NCI-H774 (cell line): ENCODE measurements at regions not wholly inside any gene's neighbourhood (a gene's known extent, or its start where the extent isn't known, plus 50 kb on each side); places are given as distances from the start of the nearest gene placed in this dataset.

Experiments
- DNase-seq: peaks from one replicate; lab custom pipeline; 2025; lab: John Stamatoyannopoulos, UW

DNA sequence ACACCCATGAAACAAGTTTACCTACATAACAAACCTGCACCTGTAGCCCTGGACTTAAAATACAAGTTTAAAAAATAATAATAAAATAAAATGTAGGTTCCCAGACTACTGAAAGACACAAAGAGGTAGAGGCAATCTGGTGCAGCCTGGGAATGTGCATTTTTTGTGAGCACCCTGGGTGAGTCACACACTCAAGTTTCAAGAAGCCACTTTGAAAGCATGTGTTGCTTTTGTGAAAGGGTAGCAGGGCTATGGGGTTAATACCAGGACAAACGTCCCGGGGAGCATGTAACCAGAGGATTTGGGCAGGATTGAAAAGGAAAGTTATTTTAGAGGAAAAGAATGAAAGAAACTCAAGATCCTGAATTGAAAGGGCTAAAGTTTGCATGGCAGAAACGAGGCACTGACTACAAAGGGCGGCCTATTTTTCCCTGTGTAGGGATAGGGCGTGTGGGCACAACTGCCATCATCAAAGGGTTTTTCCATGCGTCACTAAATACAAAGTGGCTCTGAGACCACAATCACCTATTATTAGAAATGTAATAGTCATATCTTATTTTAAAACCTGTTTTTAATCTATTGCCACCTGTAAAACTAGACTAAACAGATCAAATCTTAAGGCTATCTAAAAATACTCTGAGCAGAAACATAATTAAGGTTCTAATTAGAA, 314.9 kb downstream of the COG6 start:
- DNase-seq = no peak

DNA sequence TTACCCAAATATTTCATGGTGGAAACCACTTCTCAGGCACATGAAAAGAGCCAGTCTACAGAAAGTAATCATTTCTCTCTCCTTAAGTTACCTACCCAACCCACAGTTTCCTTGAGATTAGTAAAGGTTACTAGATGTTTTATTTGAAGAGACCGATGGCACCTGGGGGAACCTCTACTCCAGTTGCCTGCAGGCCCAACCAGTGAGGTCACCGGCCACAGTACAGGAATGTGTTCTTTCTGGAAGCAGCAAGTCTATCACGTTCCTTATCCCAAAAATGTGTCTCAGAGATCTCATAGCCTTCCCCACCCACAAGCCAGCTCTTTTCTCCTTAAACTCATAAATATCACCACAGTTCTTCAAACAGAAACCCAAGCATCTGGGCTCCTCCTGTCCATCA, 316.1 kb downstream of the COG6 start:
- DNase-seq = no peak

GRCh38 chr13:39976481-39976880, 321.0 kb downstream of the COG6 start:
- no peak for DNase-seq

- DNase-seq = no peak
Measured at GRCh38 chr13:39981056-39981455, 325.6 kb downstream of the COG6 start.

DNA sequence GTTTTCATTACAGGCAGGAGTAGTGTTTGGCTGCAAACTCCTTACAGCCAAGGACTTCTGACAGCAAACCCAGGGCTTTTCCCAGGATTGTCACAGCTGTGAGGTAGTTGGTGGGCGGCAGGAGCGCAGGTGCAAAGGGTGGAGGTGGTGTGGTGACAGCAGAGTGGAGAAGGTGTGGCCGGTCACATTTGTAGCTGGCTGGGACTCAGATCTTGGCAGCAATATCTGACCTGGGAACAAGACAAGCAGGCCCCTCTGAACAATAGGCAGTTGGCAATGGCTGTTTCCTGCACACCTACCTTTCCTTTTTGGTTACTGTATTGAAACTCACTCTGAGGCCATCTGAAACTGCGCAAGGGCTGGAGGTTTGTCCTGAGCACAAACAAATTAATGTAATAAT, 327.3 kb downstream of the COG6 start:
- DNase-seq = no peak

DNA sequence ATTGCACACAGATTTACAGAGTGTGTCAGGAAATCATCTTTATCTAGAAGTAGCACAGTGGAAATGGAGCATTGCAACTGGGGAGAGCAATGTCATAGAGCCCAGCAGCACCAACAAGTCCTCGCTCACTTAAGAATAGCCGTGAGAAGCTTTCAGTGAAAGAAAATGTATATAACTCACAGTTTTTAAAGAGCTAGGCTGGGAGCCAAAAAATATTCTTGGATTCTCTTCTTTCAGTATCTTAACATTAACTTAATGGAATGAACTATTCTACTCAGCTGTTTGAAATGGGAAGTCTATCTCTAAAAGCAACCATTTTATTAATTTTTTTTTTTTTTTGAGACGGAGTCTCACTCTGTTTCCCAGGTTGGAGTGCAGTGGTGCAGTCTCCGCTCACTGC, 329.6 kb downstream of the COG6 start:
- no peak for DNase-seq

DNA sequence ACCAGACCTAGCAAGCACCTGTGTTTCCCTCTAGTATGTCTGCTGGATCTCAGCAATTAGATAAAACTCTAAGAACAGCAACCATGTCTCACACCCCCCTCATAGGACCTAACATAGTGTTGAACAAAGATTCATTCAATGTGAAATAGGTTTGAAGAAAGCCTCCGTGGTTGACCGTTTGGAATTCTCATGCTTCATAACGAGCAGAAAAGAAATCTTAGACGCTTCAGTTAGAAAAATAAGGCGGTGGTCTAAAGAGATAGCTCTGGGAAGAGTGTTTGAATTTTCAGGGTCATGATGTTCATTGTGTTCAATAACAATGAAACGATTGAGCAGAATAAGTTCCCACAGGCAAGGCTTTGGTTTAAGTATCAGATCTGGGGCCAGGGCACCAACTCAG, 332.9 kb downstream of the COG6 start:
- no peak for DNase-seq

DNA sequence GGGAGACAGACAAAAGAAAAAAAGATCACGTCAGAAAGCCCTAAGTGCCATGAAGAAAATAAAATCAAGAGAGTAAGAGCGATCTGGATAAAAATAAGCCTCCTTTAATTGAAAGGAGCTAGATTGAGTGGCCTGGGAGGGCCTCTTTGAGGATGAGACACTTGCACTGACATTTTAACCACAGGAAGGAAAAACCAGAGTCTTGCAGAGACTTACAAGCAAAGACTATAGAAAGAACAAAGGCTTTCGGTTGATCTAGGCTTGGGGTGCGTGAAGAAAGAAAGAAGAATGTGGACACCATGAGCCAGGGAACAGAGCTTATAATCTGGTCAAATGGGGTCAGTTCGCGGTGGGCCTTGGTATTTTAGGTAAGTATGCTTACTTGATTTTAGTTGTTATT, 342.7 kb downstream of the COG6 start:
- no peak for DNase-seq

- no peak for DNase-seq
Measured at GRCh38 chr13:40002016-40002415, 346.6 kb downstream of the COG6 start.

DNA sequence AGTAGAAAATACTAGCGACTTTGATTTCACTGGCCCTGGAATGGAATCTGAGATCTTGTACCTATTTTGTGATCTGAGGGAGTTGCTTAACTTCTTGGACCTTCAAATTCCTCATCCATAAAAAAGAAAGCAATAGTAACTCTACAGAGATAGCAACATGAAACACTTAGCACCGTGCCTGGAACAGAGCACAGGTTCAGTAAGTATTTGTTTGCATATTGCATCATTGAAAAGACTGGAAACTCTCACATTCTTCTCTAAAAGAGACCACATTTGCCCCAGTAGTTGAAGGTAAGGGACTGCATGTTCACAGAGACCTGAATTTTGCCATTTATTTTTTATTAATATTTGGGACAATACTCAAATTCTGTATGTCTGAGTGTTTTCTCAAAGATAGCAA, 358.1 kb downstream of the COG6 start:
- no peak for DNase-seq

- DNase-seq = no peak
Measured at GRCh38 chr13:40016953-40017660, 361.6 kb downstream of the COG6 start.

- no peak for DNase-seq
Measured at GRCh38 chr13:40017662-40018262, 362.3 kb downstream of the COG6 start.

GRCh38 chr13:40023595-40024203, 368.2 kb downstream of the COG6 start:
- no peak for DNase-seq

DNA sequence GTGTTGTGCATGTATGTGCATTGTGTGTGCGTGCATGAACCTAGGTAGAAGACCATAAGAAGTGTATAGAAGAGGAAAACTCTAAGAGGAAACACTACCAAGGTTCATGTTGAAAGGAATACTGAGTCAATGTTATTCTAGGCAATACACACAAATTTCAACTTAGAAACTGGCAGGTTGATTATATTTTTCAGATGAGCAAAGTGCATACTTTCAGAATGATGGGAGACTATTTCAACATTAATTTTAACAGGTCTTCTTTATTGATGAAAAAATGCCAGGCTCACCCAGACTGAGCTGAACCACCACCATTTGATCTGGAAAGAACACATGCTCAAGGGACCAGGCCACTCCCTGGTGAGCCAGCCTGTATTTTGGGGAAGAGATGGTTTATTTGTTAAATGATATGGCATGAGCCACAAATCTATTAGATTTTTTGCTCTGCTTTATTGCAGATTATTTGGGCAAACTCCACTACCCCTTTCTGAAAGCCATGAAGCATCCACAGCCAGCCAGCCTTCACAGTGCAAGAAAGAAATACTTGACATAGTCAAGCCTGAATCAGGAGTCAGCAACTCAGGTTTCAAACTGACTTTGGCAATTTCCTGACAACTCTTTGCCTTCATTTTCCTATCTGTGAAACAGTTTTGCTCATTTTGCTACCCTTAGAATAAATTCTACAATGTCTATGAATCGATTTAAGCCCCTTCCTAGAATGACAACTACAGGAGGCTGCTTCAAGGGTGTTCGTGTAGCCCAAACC, 368.9 kb downstream of the COG6 start:
- no peak for DNase-seq

DNA sequence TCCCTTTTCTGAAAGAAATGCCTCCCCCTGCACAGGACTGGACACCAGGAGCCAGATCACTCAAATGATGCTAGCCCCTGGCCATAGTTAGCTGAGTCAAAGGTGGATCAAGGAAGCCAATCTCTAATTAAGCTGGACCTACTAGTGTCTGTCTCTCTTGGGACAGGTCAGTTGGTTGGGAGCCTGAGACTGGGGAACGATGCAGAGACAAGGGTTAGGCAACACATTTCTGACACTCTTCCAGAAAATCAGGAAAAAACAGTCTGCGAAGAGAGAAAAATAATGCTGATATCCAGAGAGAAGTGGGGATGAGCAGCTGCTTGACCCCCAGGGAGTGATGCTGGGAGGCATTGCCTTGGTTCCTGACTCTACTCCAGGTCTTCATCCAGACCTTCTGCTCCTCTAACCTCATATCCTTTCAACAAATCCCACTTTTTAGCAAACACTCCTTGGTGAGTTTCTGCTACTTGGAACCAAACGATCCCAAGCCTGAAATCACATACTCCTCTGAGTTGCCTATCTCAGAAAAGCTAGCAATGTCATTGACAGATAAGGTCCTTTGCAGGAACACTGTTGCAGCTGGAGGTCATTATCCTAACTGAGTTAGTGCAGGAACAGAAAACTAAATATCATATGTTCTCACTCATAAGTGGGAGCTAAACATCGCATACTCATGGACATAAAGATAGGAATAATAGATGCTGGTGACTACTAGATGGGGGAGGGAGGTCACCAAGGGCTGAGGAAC, 369.7 kb downstream of the COG6 start:
- no peak for DNase-seq

DNA sequence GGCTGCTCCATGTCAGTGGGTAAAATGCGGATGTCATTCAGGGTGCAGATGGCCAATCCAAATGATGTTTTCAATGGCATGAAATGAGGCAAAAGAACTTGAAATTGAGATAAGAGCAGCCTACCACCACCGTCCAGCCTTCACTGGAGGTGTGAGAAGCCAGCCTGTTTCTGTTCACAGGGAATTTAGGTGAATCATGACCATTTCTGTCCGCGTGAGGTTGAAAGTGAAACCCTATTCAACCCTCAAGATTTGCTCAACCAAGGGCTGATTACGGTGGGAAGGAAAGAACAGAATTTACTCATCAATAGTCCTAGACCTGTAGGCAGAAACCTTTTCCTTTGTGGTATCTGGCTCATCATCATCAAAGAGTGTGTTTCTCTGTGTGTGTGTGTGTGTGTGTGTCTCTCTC, 370.7 kb downstream of the COG6 start:
- DNase-seq = no peak

- no peak for DNase-seq
Measured at GRCh38 chr13:40026741-40027140, 371.3 kb downstream of the COG6 start.

- no peak for DNase-seq
Measured at GRCh38 chr13:40028446-40028845, 373.0 kb downstream of the COG6 start.

GRCh38 chr13:40031031-40031430, 375.6 kb downstream of the COG6 start:
- DNase-seq = no peak

DNA sequence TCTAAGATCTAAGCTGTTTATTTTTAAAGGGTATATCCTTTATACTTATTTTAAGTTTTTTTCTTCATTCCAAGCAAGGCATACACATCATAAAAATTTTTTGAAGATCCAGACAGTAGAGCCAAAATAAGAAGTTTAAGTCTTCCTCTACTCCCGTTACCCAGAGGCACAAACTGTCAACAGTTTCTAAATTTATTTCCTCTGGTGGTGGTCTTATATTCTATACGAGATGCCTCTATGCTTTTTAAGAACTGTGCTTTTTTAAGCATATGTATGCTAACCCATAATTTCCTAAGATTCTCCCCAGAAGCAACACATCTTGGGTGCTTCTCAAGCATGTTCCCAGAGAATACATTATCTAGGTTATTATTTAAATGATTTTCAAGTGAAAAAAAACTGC, 383.6 kb downstream of the COG6 start:
- no peak for DNase-seq

- DNase-seq = no peak
Measured at GRCh38 chr13:40042991-40043390, 387.5 kb downstream of the COG6 start.

- no peak for DNase-seq
Measured at GRCh38 chr13:40043764-40044163, 388.3 kb downstream of the COG6 start.
